ENCODE measurements at regions not wholly inside any gene's neighbourhood (a gene's known extent, or its start where the extent isn't known, plus 50 kb on each side); places are given as distances from the start of the nearest gene placed in this dataset.

DNA sequence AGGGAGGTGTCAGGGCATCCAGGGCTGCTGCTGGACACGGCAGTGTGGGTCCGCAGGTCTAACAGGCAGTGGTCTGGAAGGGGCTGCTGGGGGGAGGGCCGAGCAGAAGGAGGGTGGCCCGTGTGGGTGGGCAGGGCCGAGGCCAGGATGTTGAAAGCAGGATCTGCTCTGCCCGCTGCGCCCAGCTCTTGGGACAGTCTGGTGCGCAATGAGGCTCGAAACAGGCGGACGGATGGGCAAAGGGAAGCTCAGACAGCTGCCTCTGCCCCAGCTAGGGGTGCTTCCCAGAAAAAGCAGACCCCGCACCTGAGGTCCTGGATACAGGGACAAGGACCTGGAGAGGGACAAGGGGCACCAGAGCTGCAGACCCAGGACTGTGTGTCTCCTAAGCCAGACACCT is 121.3 kb downstream of the FAM53A start:
- Histone ChIP-seq H4K20me1 (no peaks in the 10 kb centered on the region; the same call in 1 of the 2 replicates), H3K4me2 (no peak overlapping the region), H3K27ac (no peak overlapping the region), H3K4me3 (no peak overlapping the region), H3K27me3 (peaks cover 12% of the 10 kb centered on the region), H3K4me1 (peaks cover 32% of the 10 kb centered on the region), H3K36me3 (no peaks in the 10 kb centered on the region), H3K9me3 (no peaks in the 10 kb centered on the region), H3K9ac (no peak overlapping the region)
- TF ChIP-seq Cebpa-rat (IDR thresholded peaks at IDR 0.05), result no peak

DNA sequence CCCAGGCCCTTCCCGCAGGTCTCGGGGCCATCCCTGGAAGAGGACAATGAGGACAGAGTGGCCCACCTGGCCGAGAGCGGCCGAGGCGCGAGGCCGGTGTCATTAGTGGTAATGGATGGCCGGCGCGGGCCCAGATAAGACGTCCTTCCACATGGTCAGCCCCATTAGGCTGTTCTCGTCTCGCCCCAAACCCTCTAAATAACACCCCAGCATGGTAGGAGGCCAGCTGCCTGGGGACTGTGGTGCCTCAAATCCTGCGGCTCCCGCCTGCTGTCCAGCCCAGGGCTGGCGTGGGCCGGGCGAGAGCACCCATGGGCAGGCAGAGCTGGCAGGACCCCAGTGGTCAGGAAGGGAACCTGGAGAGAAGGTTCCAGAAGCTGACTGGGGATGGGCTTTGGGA is 121.7 kb downstream of the FAM53A start:
- H3K27me3 ChIP-seq, result peaks cover 10% of the 10 kb centered on the region; the same call in 1 of the 2 replicates
- no peak overlapping the region for H3K27ac ChIP-seq
- TF ChIP-seq Cebpa-rat (IDR thresholded peaks at IDR 0.05), result no peak
- no peaks in the 10 kb centered on the region for H3K36me3 ChIP-seq
- H3K4me1 ChIP-seq, result peaks cover 32% of the 10 kb centered on the region
- no peak overlapping the region for H3K4me3 ChIP-seq
- H4K20me1 ChIP-seq, result no peaks in the 10 kb centered on the region; the same call in 1 of the 2 replicates
- H3K4me2 ChIP-seq, result no peak overlapping the region
- H3K9ac ChIP-seq, result no peak overlapping the region
- no peaks in the 10 kb centered on the region for H3K9me3 ChIP-seq

DNA sequence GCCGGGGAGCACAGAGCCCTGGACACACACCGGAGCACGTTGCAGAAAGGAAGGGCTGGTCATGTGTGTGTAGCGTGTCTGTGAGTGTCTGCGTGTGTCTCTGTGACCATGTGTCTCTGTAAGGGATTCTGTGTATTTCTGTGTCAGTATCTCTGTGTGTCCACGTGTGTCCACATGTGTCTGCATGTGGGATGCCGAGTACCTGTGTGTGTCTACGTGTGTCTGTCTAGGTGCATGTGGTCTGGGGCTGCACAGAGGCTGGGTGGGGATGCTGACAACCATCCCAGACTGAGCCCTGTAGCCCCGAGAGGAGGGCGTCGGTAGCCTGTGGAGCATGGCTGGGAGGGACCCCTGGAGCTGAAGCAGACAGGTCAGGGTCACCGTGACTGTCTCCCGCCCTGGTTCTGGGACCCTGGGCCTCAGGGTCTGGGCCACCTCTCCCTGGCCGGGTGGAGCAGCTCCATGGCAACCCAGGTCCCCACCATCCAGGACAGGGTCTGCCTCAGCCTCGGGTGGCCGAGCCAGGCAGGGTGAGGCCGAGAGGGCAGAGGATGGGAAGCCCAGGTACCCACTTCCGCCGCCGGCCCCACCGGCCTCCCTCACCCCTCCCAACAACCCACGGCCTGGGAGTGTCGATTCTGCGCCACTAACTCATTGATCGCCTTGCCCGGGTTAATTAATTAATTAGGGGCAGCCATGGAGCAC is 122.7 kb downstream of the FAM53A start:
- Histone ChIP-seq H3K27me3 (0 out of 2 replicates have a peak, but pooled peaks cover 4% of the 10 kb centered on the region), H3K9ac (no peak overlapping the region), H3K27ac (no peak overlapping the region), H3K4me1 (peaks cover 32% of the 10 kb centered on the region), H3K4me3 (no peak overlapping the region), H3K9me3 (no peaks in the 10 kb centered on the region), H3K36me3 (no peaks in the 10 kb centered on the region), H4K20me1 (no peaks in the 10 kb centered on the region; the same call in 1 of the 2 replicates), H3K4me2 (no peak overlapping the region)
- TF ChIP-seq Cebpa-rat (IDR thresholded peaks at IDR 0.05), result no peak

DNA sequence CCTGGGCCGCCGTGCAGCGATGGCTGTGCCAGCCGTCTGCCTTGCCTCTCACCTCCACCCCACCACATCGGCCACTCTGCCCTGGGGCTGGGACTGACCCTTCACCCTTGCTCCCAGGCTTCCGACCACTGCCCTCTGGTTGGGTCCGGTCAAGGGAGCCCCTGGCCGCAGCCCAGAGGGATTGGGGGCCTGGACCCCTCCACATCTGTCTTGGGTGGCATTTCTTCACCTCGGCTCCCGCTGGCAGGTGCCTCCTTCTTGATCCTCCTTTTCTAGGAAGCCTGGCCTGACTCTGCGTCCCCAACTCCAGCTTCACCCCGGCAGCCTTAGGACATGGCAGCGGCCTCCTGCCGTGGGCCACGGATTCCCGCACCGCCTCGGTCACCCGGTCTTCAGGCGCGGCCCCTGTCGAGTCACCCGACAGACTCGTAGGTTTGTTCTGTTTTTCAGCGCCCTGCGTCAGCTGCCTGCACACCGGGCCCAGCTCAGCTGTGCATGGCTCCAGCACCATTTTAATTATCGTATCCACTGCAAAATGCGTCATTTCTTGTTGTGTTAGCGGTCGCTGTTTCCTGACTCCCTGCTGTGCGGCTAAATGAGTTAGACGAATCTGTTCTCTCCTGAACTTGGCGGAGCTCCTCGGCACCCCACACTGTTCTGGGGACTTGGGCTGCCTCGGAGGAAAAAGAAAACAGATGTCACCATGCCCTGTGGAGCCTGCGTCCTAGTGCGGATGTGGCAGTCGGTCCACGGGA is 124.0 kb downstream of the FAM53A start:
- 0 out of 2 replicates have a peak, but pooled peaks cover 8% of the 10 kb centered on the region for H3K27me3 ChIP-seq
- H3K4me2 ChIP-seq, result no peak overlapping the region
- H3K36me3 ChIP-seq, result no peaks in the 10 kb centered on the region
- H3K9me3 ChIP-seq, result no peaks in the 10 kb centered on the region
- H3K4me1 ChIP-seq, result peaks cover 25% of the 10 kb centered on the region
- no peak for TF ChIP-seq Cebpa-rat (IDR thresholded peaks at IDR 0.05)
- no peak overlapping the region for H3K4me3 ChIP-seq
- no peak overlapping the region for H3K27ac ChIP-seq
- no peak overlapping the region for H3K9ac ChIP-seq
- no peaks in the 10 kb centered on the region; the same call in 1 of the 2 replicates for H4K20me1 ChIP-seq

DNA sequence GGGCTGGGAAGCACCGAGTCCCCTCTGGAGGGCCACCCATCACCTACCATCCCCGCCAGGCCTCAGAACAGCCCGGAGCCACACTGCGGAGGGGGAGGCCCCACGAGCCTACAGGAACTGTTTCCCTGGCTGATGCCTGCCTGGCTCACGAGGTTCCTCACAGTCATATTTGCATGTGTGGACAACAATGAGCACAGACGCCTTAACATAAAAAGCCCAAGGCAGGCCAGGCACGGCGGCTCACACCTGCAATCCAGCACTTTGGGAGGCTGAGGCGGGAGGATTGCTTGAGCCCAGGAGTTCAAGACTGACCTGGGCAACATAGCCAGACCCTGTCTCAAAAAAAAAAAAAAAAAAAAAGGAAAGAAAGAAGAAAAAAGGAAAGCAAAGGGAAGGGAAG is 125.9 kb downstream of the FAM53A start:
- no peak overlapping the region for H3K4me2 ChIP-seq
- no peak overlapping the region for H3K27ac ChIP-seq
- H3K4me1 ChIP-seq, result peaks cover 11% of the 10 kb centered on the region
- no peak overlapping the region for H3K4me3 ChIP-seq
- H4K20me1 ChIP-seq, result no peaks in the 10 kb centered on the region
- H3K27me3 ChIP-seq, result 0 out of 2 replicates have a peak, but pooled peaks cover 8% of the 10 kb centered on the region
- no peaks in the 10 kb centered on the region for H3K36me3 ChIP-seq
- no peak overlapping the region for H3K9ac ChIP-seq
- no peak for TF ChIP-seq Cebpa-rat (IDR thresholded peaks at IDR 0.05)
- no peaks in the 10 kb centered on the region for H3K9me3 ChIP-seq

DNA sequence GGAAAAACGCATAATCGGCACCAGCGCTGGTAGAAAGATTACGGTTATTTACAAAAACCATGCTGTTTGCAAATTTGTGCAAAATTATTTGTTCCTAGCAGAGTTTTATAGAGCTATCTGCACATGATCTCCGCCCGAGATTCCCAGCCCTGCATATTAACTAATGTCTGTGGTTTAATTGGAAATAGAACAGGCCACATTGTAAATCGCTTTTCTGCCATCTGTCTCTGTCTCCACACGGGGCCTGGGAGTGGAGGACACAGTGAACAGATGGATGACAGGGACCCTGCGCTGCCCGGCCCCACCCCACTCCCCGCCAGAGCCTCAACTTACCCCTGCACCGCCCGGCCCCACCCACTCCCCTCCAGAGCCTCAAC is 126.9 kb downstream of the FAM53A start:
- TF ChIP-seq Cebpa-rat (IDR thresholded peaks at IDR 0.05), result no peak
- Histone ChIP-seq H3K36me3 (no peaks in the 10 kb centered on the region), H3K4me3 (no peak overlapping the region), H3K9me3 (no peaks in the 10 kb centered on the region), H3K27ac (no peak overlapping the region), H3K9ac (no peak overlapping the region), H3K27me3 (0 out of 2 replicates have a peak, but pooled peaks cover 8% of the 10 kb centered on the region), H4K20me1 (no peaks in the 10 kb centered on the region), H3K4me1 (peaks cover 11% of the 10 kb centered on the region), H3K4me2 (0 out of 2 replicates have a peak overlapping the region, but pooled peaks have one; percentile 45)

DNA sequence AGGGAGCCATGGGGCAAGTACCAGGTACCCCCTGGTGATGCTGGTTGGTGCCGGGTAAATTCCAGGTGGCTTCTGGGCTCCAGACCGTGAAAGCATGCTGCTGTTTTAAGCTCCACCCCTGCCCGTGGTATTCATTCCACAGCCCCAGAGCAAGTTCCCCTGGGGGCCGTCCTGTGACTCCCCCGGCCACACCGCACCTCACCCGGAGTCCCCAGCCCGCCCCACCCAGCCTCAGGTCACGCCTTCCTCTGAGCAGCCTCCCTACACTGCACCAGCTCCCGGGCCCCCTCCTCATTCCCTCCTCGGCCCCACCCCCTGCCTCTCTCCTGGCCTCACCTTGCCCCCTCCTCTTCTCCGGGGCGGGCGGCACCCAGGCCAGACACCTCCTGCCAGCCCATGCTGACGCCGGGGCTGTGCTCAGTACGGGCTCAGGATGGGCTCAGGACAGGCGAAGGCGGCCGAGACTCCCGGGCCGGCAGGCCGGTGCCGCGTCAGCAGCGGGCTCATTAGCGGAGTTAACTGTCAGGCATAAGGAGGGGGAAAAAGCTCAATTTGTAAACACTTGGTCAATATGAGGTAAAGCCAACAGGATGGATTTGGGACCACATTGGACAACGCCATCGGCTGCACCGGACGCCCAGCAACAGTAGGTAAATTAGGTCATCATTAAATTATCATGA is 127.4 kb downstream of the FAM53A start:
- Histone ChIP-seq H3K27me3 (0 out of 2 replicates have a peak, but pooled peaks cover 8% of the 10 kb centered on the region), H3K9me3 (no peaks in the 10 kb centered on the region), H3K36me3 (no peaks in the 10 kb centered on the region), H3K4me1 (peaks cover 11% of the 10 kb centered on the region), H4K20me1 (no peaks in the 10 kb centered on the region), H3K9ac (no peak overlapping the region), H3K4me3 (no peak overlapping the region), H3K4me2 (peak overlapping the region; percentile 45), H3K27ac (no peak overlapping the region)
- TF ChIP-seq Cebpa-rat (IDR thresholded peaks at IDR 0.05), result no peak

DNA sequence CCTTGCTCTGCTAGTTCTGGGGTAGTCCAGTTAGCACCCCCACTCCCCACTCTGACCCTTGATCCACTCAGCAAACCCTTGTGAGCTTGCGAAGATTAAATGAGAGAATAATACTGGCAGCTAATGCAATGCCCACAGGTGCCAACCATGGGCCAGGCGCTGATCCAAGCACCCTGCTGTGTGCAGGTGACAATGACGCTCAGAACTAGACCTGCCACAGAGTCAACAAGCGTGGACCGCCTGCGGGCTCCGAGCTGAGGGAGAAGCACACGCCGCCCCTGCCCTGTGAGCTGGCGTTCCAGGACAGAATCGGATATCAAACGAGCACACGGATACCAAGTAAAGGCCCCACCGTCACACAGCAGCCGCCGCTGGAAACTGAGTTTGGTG is 129.2 kb downstream of the FAM53A start:
- Histone ChIP-seq H3K4me1 (peaks cover 11% of the 10 kb centered on the region), H3K36me3 (no peaks in the 10 kb centered on the region), H4K20me1 (no peaks in the 10 kb centered on the region), H3K4me2 (no peak overlapping the region), H3K9me3 (no peaks in the 10 kb centered on the region), H3K9ac (no peak overlapping the region), H3K27ac (no peak overlapping the region), H3K27me3 (0 out of 2 replicates have a peak, but pooled peaks cover 8% of the 10 kb centered on the region), H3K4me3 (no peak overlapping the region)
- no peak for TF ChIP-seq Cebpa-rat (IDR thresholded peaks at IDR 0.05)

DNA sequence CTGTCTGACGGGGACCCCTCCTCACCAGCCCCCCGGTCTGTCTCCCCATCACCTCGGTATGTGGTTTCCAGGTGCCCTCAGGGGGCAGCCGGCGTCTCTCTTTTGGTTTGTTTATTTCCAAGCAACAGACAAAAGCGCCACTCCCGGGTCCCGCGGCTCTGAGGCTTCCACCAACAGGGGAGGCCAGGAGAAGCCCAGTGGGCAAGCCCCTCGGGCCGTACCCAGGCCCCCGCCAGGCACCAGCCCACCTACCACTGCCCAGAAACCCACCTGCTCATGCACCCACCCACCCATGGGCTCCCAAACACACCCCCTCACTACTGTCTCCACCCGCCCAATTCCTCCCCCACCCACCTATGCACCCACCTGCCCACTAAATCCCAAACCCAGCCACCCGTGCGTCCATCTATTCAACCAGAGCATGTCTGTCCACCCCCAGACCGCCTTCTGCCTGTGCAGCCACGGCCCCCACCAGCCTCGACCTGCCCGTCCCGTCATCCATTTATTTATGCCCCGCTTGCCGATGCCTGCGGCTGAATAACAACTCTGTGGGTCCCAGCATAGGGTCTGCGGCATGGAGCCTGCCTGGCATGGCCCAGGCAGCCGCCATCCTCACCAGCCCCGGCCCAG is 129.8 kb downstream of the FAM53A start:
- peaks cover 11% of the 10 kb centered on the region for H3K4me1 ChIP-seq
- H3K27ac ChIP-seq, result no peak overlapping the region
- 0 out of 2 replicates have a peak, but pooled peaks cover 8% of the 10 kb centered on the region for H3K27me3 ChIP-seq
- H3K4me2 ChIP-seq, result no peak overlapping the region
- no peaks in the 10 kb centered on the region for H3K9me3 ChIP-seq
- H3K36me3 ChIP-seq, result no peaks in the 10 kb centered on the region
- no peaks in the 10 kb centered on the region for H4K20me1 ChIP-seq
- no peak for TF ChIP-seq Cebpa-rat (IDR thresholded peaks at IDR 0.05)
- H3K9ac ChIP-seq, result no peak overlapping the region
- H3K4me3 ChIP-seq, result no peak overlapping the region

Measured in BLaER1 (cell line).